ENCODE measurements at regions not wholly inside any gene's neighbourhood (a gene's known extent, or its start where the extent isn't known, plus 50 kb on each side); places are given as distances from the start of the nearest gene placed in this dataset.
"Not testable (repeated sequence)": the region's sequence is repeated elsewhere in the genome, so short reads cannot be mapped to it uniquely, and the experiment has no call there.

DNA sequence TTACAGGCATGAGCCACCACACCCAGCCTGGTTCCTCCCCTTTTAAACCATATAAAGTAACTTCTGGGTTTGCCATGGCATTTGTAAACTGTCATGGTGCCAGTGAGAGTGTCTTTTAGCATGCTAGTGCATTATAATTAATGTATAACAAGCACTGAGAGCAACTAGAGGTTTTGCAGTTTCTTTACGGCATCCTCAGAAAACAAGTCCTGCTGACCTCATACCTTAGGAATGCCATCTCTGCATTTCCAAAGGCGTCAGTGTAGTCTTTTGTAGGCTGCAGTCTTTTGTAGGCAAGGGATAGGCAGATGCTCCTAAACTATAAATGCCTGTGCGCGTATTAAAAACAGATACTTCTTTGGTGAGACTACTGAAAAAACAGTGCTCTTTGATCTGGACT lies 75.0 kb upstream of the EZR start:
- Histone ChIP-seq H3K27me3 (replicated peaks) (no peaks in the 10 kb centered on the region), H3K4me3 (ENCODE audit: low read depth, low read length) (no peak overlapping the region), H3K27ac (no peak overlapping the region), H3K36me3 (replicated peaks) (no peaks in the 10 kb centered on the region)
- DNase-seq: peak; percentile 83
- TF ChIP-seq, protein P1, sequence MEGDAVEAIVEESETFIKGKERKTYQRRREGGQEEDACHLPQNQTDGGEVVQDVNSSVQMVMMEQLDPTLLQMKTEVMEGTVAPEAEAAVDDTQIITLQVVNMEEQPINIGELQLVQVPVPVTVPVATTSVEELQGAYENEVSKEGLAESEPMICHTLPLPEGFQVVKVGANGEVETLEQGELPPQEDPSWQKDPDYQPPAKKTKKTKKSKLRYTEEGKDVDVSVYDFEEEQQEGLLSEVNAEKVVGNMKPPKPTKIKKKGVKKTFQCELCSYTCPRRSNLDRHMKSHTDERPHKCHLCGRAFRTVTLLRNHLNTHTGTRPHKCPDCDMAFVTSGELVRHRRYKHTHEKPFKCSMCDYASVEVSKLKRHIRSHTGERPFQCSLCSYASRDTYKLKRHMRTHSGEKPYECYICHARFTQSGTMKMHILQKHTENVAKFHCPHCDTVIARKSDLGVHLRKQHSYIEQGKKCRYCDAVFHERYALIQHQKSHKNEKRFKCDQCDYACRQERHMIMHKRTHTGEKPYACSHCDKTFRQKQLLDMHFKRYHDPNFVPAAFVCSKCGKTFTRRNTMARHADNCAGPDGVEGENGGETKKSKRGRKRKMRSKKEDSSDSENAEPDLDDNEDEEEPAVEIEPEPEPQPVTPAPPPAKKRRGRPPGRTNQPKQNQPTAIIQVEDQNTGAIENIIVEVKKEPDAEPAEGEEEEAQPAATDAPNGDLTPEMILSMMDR (IDR thresholded peaks at IDR 0.05; ENCODE audit: low read depth, low read length, missing control alignments): no peak
- in situ Hi-C loops (cut with HindIII; ENCODE audit: low pct_ligation_motif_present, low sequenced_read_pairs): no loop called here

DNA sequence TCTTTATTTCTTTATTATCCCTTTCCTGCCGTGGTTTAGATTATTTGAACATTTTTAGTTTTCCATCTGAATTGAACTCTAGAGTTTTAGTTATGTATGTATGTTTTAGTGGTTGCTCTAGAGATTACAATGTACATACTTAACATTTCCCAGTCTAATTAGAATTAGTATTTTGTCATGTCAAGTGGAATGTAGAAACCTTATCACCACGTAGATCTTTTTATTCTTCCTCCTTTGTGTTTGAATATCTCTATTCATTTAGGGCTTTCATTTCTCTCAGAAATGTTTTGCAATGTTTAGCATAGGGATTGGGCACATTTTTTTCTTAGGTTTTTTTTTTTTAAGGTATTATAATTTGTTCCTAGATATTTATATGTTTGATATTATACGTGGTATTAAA lies 73.1 kb upstream of the EZR start:
- Histone ChIP-seq H3K4me3 (ENCODE audit: low read depth, low read length) (no peak overlapping the region), H3K27me3 (replicated peaks) (no peaks in the 10 kb centered on the region), H3K27ac (no peak overlapping the region), H3K36me3 (replicated peaks) (no peaks in the 10 kb centered on the region)
- DNase-seq: no peak
- in situ Hi-C loops (cut with HindIII; ENCODE audit: low pct_ligation_motif_present, low sequenced_read_pairs): no loop called here
- TF ChIP-seq, protein P1 (IDR thresholded peaks at IDR 0.05; ENCODE audit: low read depth, low read length, missing control alignments): no peak

DNA sequence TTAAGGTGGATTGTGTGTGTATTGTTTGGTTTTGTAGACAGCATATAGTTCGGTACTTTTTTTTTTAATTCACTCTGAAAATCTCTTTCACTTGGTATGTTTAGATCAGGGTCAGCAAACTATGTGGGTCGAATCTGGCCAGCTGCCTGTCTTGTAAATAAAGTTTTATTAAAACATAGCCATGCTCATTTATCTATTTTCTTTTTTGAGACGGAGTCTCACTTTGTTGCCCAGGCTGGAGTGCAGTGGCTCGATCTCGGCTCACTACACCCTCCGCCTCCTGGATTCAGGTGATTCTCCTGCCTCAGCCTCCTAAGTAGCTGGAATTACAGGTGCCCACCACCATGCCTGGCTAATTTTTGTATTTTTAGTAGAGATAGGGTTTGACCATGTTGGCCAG lies 72.4 kb upstream of the EZR start:
- H3K27ac ChIP-seq; H3K4me3 ChIP-seq (ENCODE audit: low read depth, low read length); H3K36me3 ChIP-seq (replicated peaks); DNase-seq; H3K27me3 ChIP-seq (replicated peaks); in situ Hi-C loops (cut with HindIII; ENCODE audit: low pct_ligation_motif_present, low sequenced_read_pairs): not testable (repeated sequence)

DNA sequence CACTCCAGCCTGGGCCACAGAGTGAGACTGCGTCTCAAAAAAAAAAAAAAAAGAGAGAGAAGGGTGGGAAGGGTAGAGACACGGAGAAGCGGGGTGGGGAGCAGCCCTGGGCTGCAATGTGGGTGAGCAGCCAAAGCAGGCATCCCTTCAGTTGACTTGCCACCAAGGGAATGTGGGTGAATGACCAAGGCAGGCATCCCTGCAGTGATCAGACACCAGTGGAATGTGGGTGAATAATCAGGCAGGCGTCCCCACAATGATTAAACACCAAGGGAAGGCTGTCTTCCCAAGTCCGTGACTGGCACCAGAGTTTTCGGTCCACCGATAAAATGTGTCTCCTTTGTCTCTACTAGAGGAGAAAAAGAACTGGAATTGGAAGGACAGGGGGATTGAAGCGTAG lies 69.0 kb upstream of the EZR start:
- in situ Hi-C loops (cut with HindIII; ENCODE audit: low pct_ligation_motif_present, low sequenced_read_pairs); H3K27ac ChIP-seq; H3K4me3 ChIP-seq (ENCODE audit: low read depth, low read length); H3K27me3 ChIP-seq (replicated peaks); H3K36me3 ChIP-seq (replicated peaks): not testable (repeated sequence)
- DNase-seq: peak; percentile 53

DNA sequence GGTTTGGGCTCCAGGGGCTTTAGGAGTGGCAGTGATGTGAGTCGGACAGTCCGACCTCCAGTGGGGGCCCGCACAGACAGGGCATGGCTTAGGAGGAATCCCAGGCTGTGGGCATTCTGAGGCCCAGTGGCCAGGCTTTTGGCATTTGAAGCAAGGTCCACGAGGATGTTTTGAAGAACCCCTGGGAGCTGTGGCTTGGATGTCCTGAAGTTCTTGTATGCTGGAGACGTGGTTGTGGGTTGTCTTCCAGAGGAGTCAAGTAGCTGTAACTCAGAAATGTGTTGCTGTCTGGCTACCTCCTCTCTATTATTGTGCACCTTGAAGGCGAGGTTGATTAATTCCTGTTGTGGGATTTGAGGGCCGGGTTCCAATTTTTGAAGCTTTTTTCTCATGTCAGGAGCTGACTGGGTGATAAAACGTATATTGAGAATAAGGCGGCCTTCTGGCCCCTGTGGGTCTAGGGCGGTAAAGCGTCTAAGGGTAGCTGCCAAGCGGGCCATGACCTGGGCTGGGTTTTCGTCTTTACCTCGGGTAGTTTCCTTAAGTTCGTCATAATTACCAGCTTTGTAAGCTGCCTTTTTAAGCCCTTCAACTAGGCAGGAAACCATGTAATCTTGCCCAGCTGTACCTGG lies 67.3 kb upstream of the EZR start:
- in situ Hi-C loops (cut with HindIII; ENCODE audit: low pct_ligation_motif_present, low sequenced_read_pairs); H3K27me3 ChIP-seq (replicated peaks); H3K36me3 ChIP-seq (replicated peaks); DNase-seq; H3K4me3 ChIP-seq (ENCODE audit: low read depth, low read length); H3K27ac ChIP-seq: not testable (repeated sequence)

DNA sequence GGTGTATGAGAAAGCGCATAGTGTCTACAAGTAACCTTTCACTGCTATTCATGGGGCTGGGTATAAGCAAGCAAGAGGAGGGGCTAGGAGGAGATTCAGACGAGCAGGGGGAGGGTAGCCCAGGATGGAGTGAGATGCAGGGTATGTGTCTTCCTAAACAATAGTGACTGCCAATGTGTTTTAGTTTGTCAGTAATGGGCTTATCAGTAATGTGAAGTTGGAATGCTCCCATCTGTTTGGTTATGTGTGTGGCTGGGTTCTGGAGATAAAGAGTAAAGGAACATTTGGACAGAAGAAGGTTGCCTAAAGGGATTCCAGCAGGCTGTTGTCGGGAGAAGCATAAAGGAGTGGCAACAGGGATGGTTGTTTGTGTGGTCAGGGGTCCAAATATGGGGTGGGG lies 62.7 kb upstream of the EZR start:
- H3K27me3 ChIP-seq (replicated peaks); H3K4me3 ChIP-seq (ENCODE audit: low read depth, low read length); DNase-seq; in situ Hi-C loops (cut with HindIII; ENCODE audit: low pct_ligation_motif_present, low sequenced_read_pairs); H3K36me3 ChIP-seq (replicated peaks); H3K27ac ChIP-seq: not testable (repeated sequence)

DNA sequence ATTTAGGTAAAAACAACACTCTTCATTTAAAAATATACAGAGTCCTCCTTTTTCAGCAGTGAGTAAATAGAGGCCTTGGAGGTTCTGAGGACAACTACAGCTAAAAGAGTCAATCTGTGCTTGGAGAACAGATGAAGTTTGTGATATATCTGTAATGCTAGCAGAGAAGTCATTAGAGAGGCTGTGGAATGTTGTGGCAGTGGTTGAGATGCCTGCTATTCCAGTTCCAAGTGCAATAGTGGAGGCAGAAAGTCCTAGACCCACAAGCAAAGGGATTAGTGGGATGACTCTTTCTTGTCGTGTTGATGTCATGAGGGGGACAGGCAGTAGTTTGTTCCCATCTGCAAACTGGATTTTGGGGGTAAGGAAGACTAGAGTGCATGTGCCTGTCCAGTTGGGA lies 62.1 kb upstream of the EZR start:
- H3K4me3 ChIP-seq (ENCODE audit: low read depth, low read length); H3K36me3 ChIP-seq (replicated peaks); H3K27me3 ChIP-seq (replicated peaks); in situ Hi-C loops (cut with HindIII; ENCODE audit: low pct_ligation_motif_present, low sequenced_read_pairs); H3K27ac ChIP-seq; DNase-seq: not testable (repeated sequence)

DNA sequence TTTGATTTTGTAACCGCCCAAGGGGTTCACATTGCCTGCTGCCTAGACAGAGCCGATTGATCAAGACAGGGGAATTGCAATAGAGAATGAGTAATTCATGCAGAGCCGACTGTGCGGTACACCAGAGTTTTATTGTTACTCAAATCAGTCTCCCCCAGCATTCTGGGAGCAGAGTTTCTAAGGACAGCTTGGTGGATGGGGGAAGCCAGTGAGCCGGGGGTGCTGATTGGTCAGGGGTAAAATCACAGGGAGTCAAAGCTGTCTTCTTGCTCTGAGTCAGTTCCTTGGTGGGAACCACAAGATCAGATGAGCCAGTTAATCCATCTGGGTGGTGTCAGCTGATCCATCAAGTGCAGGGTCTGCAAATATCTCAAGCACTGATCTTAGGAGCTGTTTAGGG lies 60.0 kb upstream of the EZR start:
- no peak overlapping the region for H3K27ac ChIP-seq
- TF ChIP-seq, protein P1 (IDR thresholded peaks at IDR 0.05; ENCODE audit: low read depth, low read length, missing control alignments): no peak
- in situ Hi-C loops (cut with HindIII; ENCODE audit: low pct_ligation_motif_present, low sequenced_read_pairs): no loop called here
- peak; percentile 58 for DNase-seq
- no peaks in the 10 kb centered on the region for H3K36me3 ChIP-seq (replicated peaks)
- H3K4me3 ChIP-seq (ENCODE audit: low read depth, low read length): no peak overlapping the region
- no peaks in the 10 kb centered on the region for H3K27me3 ChIP-seq (replicated peaks)

All from brain microvascular endothelial cell (primary cell).